Ovary (tissue), 3 donors: ENCODE measurements at regions not wholly inside any gene's neighbourhood (a gene's known extent, or its start where the extent isn't known, plus 50 kb on each side); places are given as distances from the start of the nearest gene placed in this dataset.

Experiments used
- POLR2A ChIP-seq: fragments of 450-650 bp; IDR thresholded peaks from one replicate; pipeline ENCODE4 v1.6.1; 2017; ENCODE audit warnings: antibody characterized with exemption, mild to moderate bottlenecking, moderate library complexity
- TF ChIP-seq, protein P1 (sequence below), 3 donors: fragments of 450-650 bp in 2 of 3; fragments of 200-600 bp in 1 of 3; IDR thresholded peaks; one replicate each; pipeline versions ENCODE4 v1.5.1 to v1.8.0; 2016 to 2022; ENCODE audit warnings: antibody characterized with exemption in 3 of 3, mild to moderate bottlenecking in 1 of 3
- donor health status: DM: no; HTN: no; CAD: no.

DNA sequence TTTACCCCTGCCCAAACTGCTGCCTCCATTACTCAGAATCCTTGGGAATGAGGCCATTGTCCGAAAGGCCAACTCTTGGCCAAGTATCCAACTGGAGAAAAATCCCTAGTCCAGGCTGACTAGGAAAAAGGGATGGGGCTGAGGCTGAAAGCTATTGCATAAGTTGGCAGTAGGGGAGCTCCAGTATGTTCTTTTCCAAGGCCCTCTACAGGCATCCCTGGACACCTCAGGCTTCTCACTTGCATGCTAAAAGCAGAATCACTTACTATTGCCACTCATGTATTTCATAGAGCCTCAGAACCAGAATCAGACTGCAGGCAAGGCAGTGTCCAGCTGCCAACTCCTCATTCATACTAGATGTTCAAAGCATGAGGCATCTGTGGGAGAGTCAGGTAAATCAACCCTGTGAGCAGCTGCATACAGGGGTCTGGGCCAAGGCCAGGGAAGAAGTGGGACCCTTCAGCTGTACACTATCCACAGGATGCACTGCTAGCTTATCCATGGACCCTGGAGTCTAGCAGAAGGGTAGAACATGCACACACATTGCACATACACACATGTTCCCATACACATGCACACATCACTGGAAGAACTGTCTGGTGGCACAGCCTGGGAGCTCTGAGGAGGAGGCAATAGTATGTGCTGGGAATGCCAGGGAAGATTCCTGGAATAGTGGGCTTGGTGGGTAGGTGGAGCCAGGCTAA, 195.3 kb downstream of the C1orf94 start:
- TF ChIP-seq, protein P1, sequence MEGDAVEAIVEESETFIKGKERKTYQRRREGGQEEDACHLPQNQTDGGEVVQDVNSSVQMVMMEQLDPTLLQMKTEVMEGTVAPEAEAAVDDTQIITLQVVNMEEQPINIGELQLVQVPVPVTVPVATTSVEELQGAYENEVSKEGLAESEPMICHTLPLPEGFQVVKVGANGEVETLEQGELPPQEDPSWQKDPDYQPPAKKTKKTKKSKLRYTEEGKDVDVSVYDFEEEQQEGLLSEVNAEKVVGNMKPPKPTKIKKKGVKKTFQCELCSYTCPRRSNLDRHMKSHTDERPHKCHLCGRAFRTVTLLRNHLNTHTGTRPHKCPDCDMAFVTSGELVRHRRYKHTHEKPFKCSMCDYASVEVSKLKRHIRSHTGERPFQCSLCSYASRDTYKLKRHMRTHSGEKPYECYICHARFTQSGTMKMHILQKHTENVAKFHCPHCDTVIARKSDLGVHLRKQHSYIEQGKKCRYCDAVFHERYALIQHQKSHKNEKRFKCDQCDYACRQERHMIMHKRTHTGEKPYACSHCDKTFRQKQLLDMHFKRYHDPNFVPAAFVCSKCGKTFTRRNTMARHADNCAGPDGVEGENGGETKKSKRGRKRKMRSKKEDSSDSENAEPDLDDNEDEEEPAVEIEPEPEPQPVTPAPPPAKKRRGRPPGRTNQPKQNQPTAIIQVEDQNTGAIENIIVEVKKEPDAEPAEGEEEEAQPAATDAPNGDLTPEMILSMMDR (IDR thresholded peaks at IDR 0.05) = no peak
- TF ChIP-seq POLR2A = no peak
